ENCODE measurements at regions not wholly inside any gene's neighbourhood (a gene's known extent, or its start where the extent isn't known, plus 50 kb on each side); places are given as distances from the start of the nearest gene placed in this dataset.

DNA sequence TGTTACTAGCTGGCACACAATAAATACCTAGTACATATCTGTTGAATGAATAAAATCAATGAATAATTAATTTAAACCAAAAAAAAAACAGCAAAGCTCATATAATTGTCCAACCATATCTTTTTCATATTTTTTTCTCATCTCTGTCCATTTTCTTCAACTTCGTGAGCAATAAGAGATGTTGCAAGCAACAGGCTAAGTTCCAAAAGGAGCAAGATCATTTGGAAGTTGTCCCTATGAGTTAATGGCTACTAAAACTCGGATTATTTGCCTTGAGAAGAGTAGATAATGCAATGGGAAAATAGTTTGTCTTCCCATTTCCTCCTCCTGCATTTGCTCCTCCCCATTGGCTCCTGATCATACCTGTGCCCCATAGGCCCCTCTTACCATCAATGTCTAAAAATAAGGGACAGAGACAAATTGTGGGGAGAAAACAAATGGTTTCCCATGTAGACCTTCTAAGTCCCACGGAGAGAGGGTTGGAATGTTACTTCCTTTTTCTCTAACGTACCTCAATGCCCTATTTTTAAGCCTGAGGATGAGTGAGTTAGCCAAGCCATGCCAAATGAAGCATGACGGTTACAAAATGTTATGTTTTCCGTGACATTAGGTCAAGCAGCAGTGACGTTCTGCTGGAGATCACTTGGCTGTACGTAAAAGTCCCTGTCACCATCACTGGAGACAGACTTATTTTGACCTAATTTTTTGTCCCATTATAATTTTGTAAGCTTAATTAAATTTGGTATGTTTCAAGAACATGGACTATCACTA, 217.3 kb upstream of the PREP start:
- TF ChIP-seq POLR2AphosphoS5 (IDR thresholded peaks at IDR 0.05) (no peak), EP300 (IDR thresholded peaks at IDR 0.05; ENCODE audit: low read depth) (no peak), POLR2A (IDR thresholded peaks at IDR 0.05) (no peak)
- TF ChIP-seq, protein P1, sequence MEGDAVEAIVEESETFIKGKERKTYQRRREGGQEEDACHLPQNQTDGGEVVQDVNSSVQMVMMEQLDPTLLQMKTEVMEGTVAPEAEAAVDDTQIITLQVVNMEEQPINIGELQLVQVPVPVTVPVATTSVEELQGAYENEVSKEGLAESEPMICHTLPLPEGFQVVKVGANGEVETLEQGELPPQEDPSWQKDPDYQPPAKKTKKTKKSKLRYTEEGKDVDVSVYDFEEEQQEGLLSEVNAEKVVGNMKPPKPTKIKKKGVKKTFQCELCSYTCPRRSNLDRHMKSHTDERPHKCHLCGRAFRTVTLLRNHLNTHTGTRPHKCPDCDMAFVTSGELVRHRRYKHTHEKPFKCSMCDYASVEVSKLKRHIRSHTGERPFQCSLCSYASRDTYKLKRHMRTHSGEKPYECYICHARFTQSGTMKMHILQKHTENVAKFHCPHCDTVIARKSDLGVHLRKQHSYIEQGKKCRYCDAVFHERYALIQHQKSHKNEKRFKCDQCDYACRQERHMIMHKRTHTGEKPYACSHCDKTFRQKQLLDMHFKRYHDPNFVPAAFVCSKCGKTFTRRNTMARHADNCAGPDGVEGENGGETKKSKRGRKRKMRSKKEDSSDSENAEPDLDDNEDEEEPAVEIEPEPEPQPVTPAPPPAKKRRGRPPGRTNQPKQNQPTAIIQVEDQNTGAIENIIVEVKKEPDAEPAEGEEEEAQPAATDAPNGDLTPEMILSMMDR (IDR thresholded peaks at IDR 0.05): no peak

Data from transverse colon (tissue), 4 donors.